ENCODE measurements at regions not wholly inside any gene's neighbourhood (a gene's known extent, or its start where the extent isn't known, plus 50 kb on each side); places are given as distances from the start of the nearest gene placed in this dataset.

- no peak for DNase-seq (ENCODE audit: low spot score)
- in situ Hi-C loops (cut with MboI; ENCODE audit: low sequenced_read_pairs, unreplicated experiment) = no loop called here
- TF ChIP-seq, protein P1, sequence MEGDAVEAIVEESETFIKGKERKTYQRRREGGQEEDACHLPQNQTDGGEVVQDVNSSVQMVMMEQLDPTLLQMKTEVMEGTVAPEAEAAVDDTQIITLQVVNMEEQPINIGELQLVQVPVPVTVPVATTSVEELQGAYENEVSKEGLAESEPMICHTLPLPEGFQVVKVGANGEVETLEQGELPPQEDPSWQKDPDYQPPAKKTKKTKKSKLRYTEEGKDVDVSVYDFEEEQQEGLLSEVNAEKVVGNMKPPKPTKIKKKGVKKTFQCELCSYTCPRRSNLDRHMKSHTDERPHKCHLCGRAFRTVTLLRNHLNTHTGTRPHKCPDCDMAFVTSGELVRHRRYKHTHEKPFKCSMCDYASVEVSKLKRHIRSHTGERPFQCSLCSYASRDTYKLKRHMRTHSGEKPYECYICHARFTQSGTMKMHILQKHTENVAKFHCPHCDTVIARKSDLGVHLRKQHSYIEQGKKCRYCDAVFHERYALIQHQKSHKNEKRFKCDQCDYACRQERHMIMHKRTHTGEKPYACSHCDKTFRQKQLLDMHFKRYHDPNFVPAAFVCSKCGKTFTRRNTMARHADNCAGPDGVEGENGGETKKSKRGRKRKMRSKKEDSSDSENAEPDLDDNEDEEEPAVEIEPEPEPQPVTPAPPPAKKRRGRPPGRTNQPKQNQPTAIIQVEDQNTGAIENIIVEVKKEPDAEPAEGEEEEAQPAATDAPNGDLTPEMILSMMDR (IDR thresholded peaks at IDR 0.05; ENCODE audit: borderline replicate concordance, control extremely low read depth, extremely low read depth, insufficient read depth, missing control alignments) = no peak
These were observed 549.5 kb upstream of the EEF2KMT start for GRCh38 chr16:5647051-5647450.

- DNase-seq (ENCODE audit: low spot score) = no peak
- TF ChIP-seq, protein P1 (IDR thresholded peaks at IDR 0.05; ENCODE audit: borderline replicate concordance, control extremely low read depth, extremely low read depth, insufficient read depth, missing control alignments) = no peak
- in situ Hi-C loops (cut with MboI; ENCODE audit: low sequenced_read_pairs, unreplicated experiment) = no loop called here
These were observed 546.4 kb upstream of the EEF2KMT start for GRCh38 chr16:5643855-5644531.

DNA sequence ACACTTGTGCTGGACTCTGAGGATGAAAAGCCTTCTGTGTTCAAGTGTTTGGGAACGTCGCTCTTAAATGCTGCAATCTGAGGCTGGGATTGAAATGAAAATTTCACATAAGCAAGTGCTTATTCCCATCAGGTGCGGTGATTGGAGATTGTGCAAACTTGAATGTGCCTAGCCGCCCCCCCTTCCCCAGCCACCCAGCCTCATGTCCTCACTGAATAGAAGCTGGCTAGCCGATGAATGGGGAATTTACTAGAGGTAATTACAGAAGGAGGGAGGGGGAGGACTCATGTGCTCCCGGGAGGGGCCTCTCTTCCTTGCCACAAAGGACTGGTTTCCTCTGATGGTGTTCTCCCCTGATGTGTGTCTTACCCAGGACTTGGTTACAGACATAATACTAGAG lies 544.8 kb upstream of the EEF2KMT start:
- in situ Hi-C loops (cut with MboI; ENCODE audit: low sequenced_read_pairs, unreplicated experiment) = no loop called here
- TF ChIP-seq, protein P1 (IDR thresholded peaks at IDR 0.05; ENCODE audit: borderline replicate concordance, control extremely low read depth, extremely low read depth, insufficient read depth, missing control alignments) = no peak
- DNase-seq (ENCODE audit: low spot score) = no peak

DNA sequence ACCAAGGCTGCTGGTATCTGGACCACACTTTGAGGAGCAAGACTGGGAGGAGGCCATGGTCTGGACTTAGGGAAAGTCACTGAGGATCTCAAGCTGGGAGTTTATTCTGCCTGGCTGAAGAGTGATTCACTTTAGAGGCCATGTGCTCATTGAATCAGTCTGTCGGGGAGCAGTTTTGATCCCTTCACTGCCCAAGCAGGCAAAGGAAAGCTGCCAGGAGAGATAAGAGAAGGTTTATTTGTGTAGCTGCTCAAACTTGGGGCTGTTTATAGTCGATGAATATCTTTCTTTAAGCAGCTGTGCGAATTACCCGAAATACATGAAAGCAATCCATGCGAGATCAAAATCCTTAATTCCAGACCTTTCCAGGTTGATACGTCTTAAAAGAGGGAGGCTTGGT lies 544.4 kb upstream of the EEF2KMT start:
- no peak for DNase-seq (ENCODE audit: low spot score)
- TF ChIP-seq, protein P1 (IDR thresholded peaks at IDR 0.05; ENCODE audit: borderline replicate concordance, control extremely low read depth, extremely low read depth, insufficient read depth, missing control alignments) = no peak
- in situ Hi-C loops (cut with MboI; ENCODE audit: low sequenced_read_pairs, unreplicated experiment) = no loop called here

GRCh38 chr16:5640883-5641282 lies 543.3 kb upstream of the EEF2KMT start:
- DNase-seq (ENCODE audit: low spot score) = no peak
- TF ChIP-seq, protein P1 (IDR thresholded peaks at IDR 0.05; ENCODE audit: borderline replicate concordance, control extremely low read depth, extremely low read depth, insufficient read depth, missing control alignments) = no peak
- in situ Hi-C loops (cut with MboI; ENCODE audit: low sequenced_read_pairs, unreplicated experiment) = no loop called here

GRCh38 chr16:5639531-5639930 lies 541.9 kb upstream of the EEF2KMT start:
- in situ Hi-C loops (cut with MboI; ENCODE audit: low sequenced_read_pairs, unreplicated experiment) = no loop called here
- TF ChIP-seq, protein P1 (IDR thresholded peaks at IDR 0.05; ENCODE audit: borderline replicate concordance, control extremely low read depth, extremely low read depth, insufficient read depth, missing control alignments) = no peak
- no peak for DNase-seq (ENCODE audit: low spot score)

Measured in GM13976 (cell line).